Fibroblast of villous mesenchyme (primary cell): ENCODE measurements at regions not wholly inside any gene's neighbourhood (a gene's known extent, or its start where the extent isn't known, plus 50 kb on each side); places are given as distances from the start of the nearest gene placed in this dataset.

ENCODE experiments used
- DNase-seq: peaks from one replicate; pipeline ENCODE4 v3.0.0-alpha.2; 2010; ENCODE audit warnings: low read depth
- H3K4me3 ChIP-seq: 2 replicates; pipeline ENCODE4 v1.5.1; 2011; ENCODE audit warnings: low read depth, mild to moderate bottlenecking, low read length
- CTCF ChIP-seq: IDR thresholded peaks from 2 replicates; pipeline ENCODE4 v1.5.1; 2012; ENCODE audit warnings: low read depth, mild to moderate bottlenecking, low read length; ENCODE audit not compliant: insufficient read depth

- no peak overlapping the region for H3K4me3 ChIP-seq
- TF ChIP-seq CTCF = no peak
Measured at GRCh38 chr13:59441596-59442280, 722.0 kb downstream of the DIAPH3 start.

GRCh38 chr13:59442461-59442860, 721.3 kb downstream of the DIAPH3 start:
- no peak overlapping the region for H3K4me3 ChIP-seq

More at GRCh38 chr13:59441596-59442280, 722.0 kb downstream of the DIAPH3 start:
- no peak for DNase-seq

GRCh38 chr13:59442944-59443486, 720.7 kb downstream of the DIAPH3 start:
- H3K4me3 ChIP-seq = no peak overlapping the region
- no peak for TF ChIP-seq CTCF
- DNase-seq = no peak

More at GRCh38 chr13:59442461-59442860, 721.3 kb downstream of the DIAPH3 start:
- TF ChIP-seq CTCF = no peak
- DNase-seq = no peak

GRCh38 chr13:59444210-59444857, 719.4 kb downstream of the DIAPH3 start:
- DNase-seq = no peak
- no peak for TF ChIP-seq CTCF
- H3K4me3 ChIP-seq = no peak overlapping the region

GRCh38 chr13:59445812-59446211, 717.9 kb downstream of the DIAPH3 start:
- no peak for DNase-seq
- TF ChIP-seq CTCF = no peak
- no peak overlapping the region for H3K4me3 ChIP-seq

GRCh38 chr13:59446391-59446790, 717.3 kb downstream of the DIAPH3 start:
- H3K4me3 ChIP-seq = no peak overlapping the region
- no peak for DNase-seq
- no peak for TF ChIP-seq CTCF
